Testis (tissue), 2 donors: ENCODE measurements at regions not wholly inside any gene's neighbourhood (a gene's known extent, or its start where the extent isn't known, plus 50 kb on each side); places are given as distances from the start of the nearest gene placed in this dataset.

ENCODE experiments used
- POLR2A ChIP-seq: fragments of 450-650 bp; IDR thresholded peaks from one replicate; pipeline ENCODE4 v1.6.1; 2017; ENCODE audit warnings: antibody characterized with exemption, mild to moderate bottlenecking, moderate library complexity
- TF ChIP-seq, protein P1 (sequence below), 3 experiments: fragments of 450-650 bp in 2 of 3; fragments of 200-600 bp in 1 of 3; sonication (generic) in 1 of 3; IDR thresholded peaks; one replicate each; pipeline ENCODE4 v1.5.1; 2016 to 2019; ENCODE audit warnings: antibody characterized with exemption in 3 of 3, mild to moderate bottlenecking in 2 of 3, moderate library complexity in 1 of 3

DNA sequence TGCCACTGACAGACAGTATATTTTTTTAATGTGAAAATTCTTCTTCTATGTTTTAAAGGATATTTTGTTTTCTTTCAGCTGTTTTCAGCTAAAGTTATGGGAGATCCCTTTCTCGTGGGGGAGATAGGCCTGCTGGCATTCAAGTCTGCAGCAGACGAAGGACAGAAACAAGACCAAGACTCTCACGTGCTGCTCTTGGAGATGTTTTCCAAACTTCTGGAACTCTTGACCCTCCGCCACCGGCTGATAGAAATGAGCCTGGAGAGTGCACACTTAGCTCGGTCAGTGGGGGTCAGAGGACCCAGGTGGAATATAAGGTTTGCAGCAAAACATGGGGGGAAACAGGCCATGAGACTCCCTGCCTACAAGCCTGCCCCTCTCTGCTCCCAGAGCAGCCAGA is 120.5 kb downstream of the CD164 start:
- TF ChIP-seq POLR2A = no peak
- TF ChIP-seq, protein P1, sequence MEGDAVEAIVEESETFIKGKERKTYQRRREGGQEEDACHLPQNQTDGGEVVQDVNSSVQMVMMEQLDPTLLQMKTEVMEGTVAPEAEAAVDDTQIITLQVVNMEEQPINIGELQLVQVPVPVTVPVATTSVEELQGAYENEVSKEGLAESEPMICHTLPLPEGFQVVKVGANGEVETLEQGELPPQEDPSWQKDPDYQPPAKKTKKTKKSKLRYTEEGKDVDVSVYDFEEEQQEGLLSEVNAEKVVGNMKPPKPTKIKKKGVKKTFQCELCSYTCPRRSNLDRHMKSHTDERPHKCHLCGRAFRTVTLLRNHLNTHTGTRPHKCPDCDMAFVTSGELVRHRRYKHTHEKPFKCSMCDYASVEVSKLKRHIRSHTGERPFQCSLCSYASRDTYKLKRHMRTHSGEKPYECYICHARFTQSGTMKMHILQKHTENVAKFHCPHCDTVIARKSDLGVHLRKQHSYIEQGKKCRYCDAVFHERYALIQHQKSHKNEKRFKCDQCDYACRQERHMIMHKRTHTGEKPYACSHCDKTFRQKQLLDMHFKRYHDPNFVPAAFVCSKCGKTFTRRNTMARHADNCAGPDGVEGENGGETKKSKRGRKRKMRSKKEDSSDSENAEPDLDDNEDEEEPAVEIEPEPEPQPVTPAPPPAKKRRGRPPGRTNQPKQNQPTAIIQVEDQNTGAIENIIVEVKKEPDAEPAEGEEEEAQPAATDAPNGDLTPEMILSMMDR (IDR thresholded peaks at IDR 0.05) = no peak
